Adipocyte (in vitro differentiated cells): ENCODE measurements at regions not wholly inside any gene's neighbourhood (a gene's known extent, or its start where the extent isn't known, plus 50 kb on each side); places are given as distances from the start of the nearest gene placed in this dataset.
"Not testable (repeated sequence)": the region's sequence is repeated elsewhere in the genome, so short reads cannot be mapped to it uniquely, and the experiment has no call there.

ENCODE experiments used
- DNase-seq: peaks from one replicate; pipeline ENCODE4 v3.0.0-alpha.2; 2015; ENCODE audit warnings: low read depth
- H3K27me3 ChIP-seq: replicated peaks from 2 replicates; pipeline ENCODE4 v1.7.0; 2013; ENCODE audit warnings: mild to moderate bottlenecking, low read length, moderate library complexity; ENCODE audit not compliant: control insufficient read depth, insufficient read depth
- H3K36me3 ChIP-seq: 2 replicates; pipeline ENCODE4 v1.7.0; 2013; ENCODE audit warnings: low read length, mild to moderate bottlenecking, moderate library complexity; ENCODE audit not compliant: control insufficient read depth, insufficient read depth, severe bottlenecking
- H3K4me1 ChIP-seq: 2 replicates; pipeline ENCODE4 v1.7.0; 2013; ENCODE audit warnings: mild to moderate bottlenecking, low read length, moderate library complexity; ENCODE audit not compliant: control insufficient read depth, insufficient read depth
- H3K4me3 ChIP-seq: 2 replicates; pipeline ENCODE4 v1.7.0; 2013; ENCODE audit warnings: mild to moderate bottlenecking, low read length, moderate library complexity
- H3K9ac ChIP-seq: 2 replicates; pipeline ENCODE4 v1.7.0; 2013; ENCODE audit warnings: mild to moderate bottlenecking, low read length, moderate library complexity
- H3K9me3 ChIP-seq: 2 replicates; pipeline ENCODE4 v1.7.0; 2013; ENCODE audit warnings: mild to moderate bottlenecking, low read length, moderate library complexity; ENCODE audit not compliant: control insufficient read depth

DNA sequence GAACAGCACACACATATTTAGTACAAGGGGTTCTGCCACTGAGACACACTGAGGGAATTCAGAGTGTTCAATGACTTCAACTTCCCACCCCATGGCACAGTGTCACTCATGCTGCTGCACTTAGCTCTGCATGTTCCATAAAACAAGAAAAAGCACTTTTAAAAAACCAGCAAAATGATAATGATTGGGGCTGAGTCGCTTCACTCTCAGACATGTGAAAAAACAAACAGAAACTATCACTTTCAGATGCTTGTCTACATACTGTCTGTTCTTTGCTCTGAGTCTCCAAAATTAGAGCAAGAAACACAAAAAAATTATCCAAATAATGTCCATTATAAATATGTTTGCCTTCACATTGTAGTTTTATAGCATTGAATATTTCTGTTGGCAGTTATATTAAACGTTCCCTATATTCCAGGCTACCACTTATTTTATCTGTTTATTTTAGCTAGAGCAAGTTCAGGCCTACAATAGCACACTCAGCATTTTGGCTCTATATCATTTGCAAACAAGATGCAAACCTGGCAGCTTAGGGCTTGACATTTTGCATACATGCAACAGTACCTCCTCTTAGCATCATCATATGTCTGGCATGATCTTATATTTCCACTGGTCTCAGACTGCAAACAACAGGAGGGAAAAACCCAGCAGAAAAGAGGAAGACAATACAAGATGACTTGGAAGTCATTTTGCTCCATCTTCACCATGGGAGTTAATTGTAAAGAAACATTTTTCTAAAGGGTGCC is 398.8 kb downstream of the HACE1 start:
- Histone ChIP-seq H3K36me3 (no peaks in the 10 kb centered on the region), H3K4me1 (peaks cover 18% of the 10 kb centered on the region), H3K9me3 (no peaks in the 10 kb centered on the region), H3K27me3 (no peaks in the 10 kb centered on the region), H3K4me3 (no peak overlapping the region), H3K9ac (no peak overlapping the region)
- DNase-seq: no peak

DNA sequence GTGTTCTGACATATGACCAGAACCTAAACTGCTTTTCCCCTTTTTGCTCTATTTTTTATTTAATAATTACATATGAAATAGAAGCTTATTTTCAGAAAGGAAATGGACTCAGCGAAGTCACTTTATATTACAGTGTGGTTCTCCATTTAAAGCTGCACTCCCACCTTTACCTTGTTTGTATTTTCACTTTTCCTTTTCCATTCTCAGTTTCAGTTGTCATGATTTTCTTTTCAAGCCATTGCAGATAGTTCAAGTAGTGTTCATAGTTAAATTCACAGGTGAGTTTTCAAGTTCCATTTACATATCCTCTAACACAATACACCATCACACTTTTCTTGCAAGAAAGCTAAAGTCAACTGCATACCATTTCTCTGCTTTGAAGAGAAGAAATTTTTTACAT is 400.2 kb downstream of the HACE1 start:
- no peaks in the 10 kb centered on the region for H3K27me3 ChIP-seq
- H3K9me3 ChIP-seq: no peaks in the 10 kb centered on the region
- H3K36me3 ChIP-seq: no peaks in the 10 kb centered on the region
- H3K4me1 ChIP-seq: peaks cover 18% of the 10 kb centered on the region
- no peak overlapping the region for H3K4me3 ChIP-seq
- no peak for DNase-seq
- H3K9ac ChIP-seq: no peak overlapping the region

DNA sequence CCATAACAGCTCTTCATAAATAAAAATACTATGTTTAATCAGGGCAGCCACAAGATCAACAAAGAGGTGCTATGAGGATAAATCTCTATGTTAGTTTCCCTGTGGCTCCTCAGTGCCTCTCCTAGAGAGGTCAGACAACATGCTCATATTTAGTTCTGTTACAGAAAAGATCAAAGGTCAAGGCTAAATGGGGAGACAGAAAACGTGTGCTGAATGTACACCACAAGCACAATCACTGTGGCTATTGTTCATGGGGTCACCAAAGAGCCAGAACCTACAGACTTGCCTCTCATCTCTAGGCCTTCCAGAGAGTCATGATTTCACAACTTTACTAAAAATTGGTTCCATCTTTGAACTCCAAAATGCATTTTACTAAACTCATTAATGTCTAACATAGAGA is 409.8 kb downstream of the HACE1 start:
- Histone ChIP-seq H3K27me3 (no peaks in the 10 kb centered on the region), H3K9me3 (no peaks in the 10 kb centered on the region), H3K36me3 (no peaks in the 10 kb centered on the region), H3K4me3 (no peak overlapping the region), H3K4me1 (peaks cover 19% of the 10 kb centered on the region), H3K9ac (no peak overlapping the region)
- no peak for DNase-seq

DNA sequence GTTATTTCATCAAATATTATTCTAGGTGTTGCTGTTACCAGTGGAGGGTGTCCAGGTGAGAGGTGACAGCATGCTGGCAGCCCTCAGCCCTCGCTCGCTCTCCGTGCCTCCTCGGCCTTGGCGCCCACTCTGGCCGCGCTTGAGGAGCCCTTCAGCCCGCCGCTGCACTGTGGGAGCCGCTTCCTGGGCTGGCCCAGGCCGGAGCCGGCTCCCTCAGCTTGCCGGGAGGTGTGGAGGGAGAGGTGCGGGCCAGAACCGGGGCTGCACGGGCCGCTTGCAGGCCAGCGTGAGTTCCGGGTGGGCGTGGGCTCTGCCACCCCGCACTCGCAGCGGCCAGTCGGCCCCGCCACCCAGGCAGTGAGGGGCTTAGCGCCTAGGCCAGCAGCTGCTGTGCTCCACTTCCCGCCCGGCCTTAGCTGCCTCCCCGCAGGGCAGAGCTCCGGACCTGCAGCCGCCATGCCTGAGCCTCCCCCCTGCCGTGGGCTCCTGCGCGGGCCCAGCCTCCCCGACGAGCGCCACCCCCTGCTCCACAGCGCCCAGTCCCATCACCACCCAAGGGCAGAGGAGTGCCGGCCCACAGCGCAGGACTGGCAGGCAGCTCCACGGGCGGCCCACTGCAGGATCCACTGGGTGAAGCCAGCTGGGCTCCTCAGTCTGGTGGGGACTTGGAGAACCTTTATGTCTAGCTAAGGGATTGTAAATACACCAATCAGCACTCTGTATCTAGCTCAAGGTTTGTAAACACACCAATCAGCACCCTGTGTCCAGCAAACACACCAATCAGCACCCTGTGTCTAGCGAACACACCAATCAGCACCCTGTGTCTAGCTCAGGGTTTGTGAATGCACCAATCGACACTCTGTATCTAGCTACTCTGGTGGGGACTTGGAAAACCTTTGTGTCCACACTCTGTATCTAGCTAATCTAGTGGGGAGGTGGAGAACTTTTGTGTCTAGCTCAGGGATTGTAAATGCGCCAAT is 413.3 kb downstream of the HACE1 start:
- not testable (repeated sequence) for H3K9ac ChIP-seq

DNA sequence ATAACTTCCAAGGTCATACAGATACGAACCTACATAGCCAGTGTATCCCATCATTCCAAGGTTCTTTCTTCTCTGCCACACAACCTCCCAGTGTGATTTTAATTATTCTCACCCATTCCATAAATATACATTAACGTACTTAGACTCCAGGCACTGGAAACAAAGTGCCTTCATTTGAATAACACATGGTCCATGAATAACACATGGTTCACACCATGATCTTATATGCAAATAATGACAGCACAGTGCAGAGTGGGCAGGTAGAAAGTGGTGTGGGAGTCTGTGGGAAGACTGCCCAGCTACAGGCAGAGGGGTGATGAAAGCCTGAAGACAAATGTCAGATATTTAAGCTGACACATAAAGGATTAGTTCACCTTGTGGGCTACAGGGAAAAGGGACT is 425.2 kb downstream of the HACE1 start:
- Histone ChIP-seq H3K4me1 (peaks cover 8% of the 10 kb centered on the region), H3K9me3 (no peaks in the 10 kb centered on the region), H3K4me3 (no peak overlapping the region), H3K36me3 (no peaks in the 10 kb centered on the region), H3K27me3 (no peaks in the 10 kb centered on the region), H3K9ac (no peak overlapping the region)
- no peak for DNase-seq

More for the DNA sequence above, 413.3 kb downstream of the HACE1 start:
- not testable (repeated sequence) for H3K27me3 ChIP-seq, H3K4me3 ChIP-seq, DNase-seq, H3K9me3 ChIP-seq, H3K36me3 ChIP-seq
- H3K4me1 ChIP-seq: peaks cover 22% of the 10 kb centered on the region

DNA sequence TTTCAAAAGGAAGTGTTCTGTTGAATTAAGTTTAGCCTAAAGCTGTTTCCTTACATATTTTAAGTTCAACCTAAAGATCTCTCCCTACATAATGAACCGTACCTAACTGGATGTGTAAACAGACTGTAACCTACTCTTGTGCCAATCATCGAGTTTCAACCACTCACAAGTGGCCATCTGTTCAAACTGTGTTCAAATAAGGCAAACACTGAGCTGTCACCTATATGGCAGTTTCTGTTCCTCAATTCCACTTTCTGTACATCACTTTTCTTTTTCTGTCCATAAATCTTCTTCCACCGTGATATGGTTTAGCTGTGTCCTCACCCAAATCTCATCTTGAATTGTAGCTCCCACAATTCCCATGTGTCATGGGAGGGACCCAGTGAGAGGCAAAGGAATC is 428.6 kb downstream of the HACE1 start:
- no peak overlapping the region for H3K9ac ChIP-seq
- no peak for DNase-seq
- no peak overlapping the region for H3K4me3 ChIP-seq
- no peaks in the 10 kb centered on the region for H3K36me3 ChIP-seq
- peaks cover 8% of the 10 kb centered on the region for H3K4me1 ChIP-seq
- H3K27me3 ChIP-seq: no peaks in the 10 kb centered on the region
- peaks cover 9% of the 10 kb centered on the region for H3K9me3 ChIP-seq

DNA sequence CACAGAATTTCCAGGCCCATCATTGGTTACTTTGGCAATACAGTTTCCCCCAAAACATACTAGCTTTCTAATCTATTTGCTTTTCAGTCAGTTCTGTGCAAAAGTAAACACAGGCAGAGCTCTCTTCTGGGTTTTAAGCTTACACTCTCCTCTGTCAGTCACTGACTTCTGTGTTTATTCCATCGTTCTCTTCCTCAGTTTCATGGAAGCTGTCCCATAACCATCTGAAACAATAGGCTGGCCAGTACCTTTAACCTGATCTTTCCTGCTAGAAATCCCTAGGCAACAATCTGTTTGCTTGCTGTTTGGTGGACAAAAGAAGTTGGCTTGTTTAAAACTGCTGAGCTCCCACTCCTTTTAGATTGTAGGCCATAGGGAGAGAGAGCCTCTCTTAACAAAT is 431.5 kb downstream of the HACE1 start:
- Histone ChIP-seq H3K36me3 (no peaks in the 10 kb centered on the region), H3K9ac (no peak overlapping the region), H3K27me3 (no peaks in the 10 kb centered on the region), H3K4me3 (no peak overlapping the region), H3K4me1 (no peaks in the 10 kb centered on the region), H3K9me3 (peaks cover 11% of the 10 kb centered on the region)
- DNase-seq: no peak

DNA sequence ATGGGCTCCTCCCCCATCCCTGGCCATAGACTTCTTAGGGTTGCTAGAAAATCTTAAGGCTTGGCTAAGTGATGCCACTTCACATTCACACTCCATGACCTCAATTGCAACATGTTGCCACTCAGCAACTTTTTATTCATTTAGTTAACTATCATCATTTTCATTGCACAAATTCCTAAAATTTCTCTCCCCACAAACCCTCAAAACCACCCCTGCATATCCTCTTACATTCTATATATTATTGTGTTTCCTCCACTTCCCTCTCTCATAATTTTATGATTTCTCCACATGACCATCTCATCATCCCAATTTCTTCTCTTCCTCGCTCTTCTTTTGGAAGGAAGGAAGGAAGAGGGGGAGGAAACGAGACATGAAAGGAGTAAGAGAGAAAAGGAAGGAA is 436.0 kb downstream of the HACE1 start:
- Histone ChIP-seq H3K9ac (no peak overlapping the region), H3K9me3 (peaks cover 11% of the 10 kb centered on the region), H3K4me1 (no peaks in the 10 kb centered on the region)

DNA sequence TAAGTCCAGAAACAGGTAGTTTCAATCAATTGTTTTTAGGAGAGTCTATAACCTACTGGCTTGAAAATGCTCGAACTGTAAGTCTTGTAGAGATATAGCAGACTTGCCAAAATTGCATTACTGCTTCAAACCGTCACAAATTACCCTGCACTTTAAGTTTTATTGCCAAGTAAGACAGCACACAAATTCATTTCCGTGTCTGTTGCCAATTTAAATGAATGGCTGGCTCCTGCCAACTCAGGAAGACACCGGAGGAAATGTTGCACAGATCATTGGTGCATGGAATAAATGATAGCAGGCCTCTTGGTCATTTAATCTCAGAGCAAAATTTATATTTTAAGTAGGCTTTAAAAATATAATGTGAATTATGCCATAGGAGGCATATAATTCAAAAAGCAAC is 438.1 kb downstream of the HACE1 start:
- Histone ChIP-seq H3K27me3 (no peaks in the 10 kb centered on the region), H3K4me3 (no peak overlapping the region), H3K36me3 (no peaks in the 10 kb centered on the region), H3K4me1 (no peaks in the 10 kb centered on the region), H3K9ac (no peak overlapping the region), H3K9me3 (peaks cover 3% of the 10 kb centered on the region)
- DNase-seq: no peak

More for the DNA sequence above, 436.0 kb downstream of the HACE1 start:
- no peak for DNase-seq
- Histone ChIP-seq H3K4me3 (no peak overlapping the region), H3K27me3 (no peaks in the 10 kb centered on the region), H3K36me3 (no peaks in the 10 kb centered on the region)

DNA sequence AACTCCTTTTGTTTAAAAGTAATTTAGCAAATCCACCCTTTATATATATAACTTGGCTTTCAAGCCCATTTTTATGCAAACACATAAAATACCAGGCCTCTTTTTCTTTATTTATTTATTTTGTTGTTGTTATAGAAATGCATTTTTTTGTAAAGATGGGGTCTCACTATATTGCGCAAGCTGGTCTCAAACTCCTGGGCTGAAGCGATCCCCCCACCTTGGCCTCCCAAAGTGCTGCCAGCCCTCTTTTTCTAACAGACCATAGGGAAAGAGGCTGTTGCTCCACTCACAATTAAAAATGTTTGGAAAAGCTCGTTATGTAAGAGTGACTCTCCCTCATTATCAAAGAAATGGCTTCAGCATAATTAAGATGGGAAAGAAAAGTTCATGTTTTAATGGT is 440.9 kb downstream of the HACE1 start:
- H3K9ac ChIP-seq: no peak overlapping the region
- no peaks in the 10 kb centered on the region for H3K4me1 ChIP-seq
- H3K9me3 ChIP-seq: no peaks in the 10 kb centered on the region
- no peak for DNase-seq
- no peaks in the 10 kb centered on the region for H3K36me3 ChIP-seq
- H3K27me3 ChIP-seq: no peaks in the 10 kb centered on the region
- H3K4me3 ChIP-seq: no peak overlapping the region

DNA sequence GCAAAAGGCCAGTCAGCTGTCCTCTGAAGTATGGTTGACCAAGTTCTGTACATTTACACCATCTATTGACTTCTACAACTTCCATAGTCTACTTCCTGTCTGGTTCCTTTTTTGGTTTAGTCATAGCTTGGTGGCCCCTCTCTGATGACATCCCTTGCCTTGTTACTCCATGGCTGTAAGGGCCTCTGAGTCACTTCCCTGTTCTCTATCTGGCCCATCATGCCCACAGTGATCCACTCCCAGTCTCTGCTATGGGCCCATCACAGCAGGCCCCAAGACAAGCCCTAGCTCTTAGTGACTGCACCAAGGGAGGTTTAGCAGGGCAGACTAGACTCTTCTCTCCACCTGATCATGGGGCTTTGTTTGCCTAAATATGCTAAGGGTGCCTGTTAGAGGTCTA is 441.6 kb downstream of the HACE1 start:
- DNase-seq: no peak
- no peak overlapping the region for H3K9ac ChIP-seq
- no peak overlapping the region for H3K4me3 ChIP-seq
- H3K27me3 ChIP-seq: no peaks in the 10 kb centered on the region
- H3K4me1 ChIP-seq: no peaks in the 10 kb centered on the region
- H3K9me3 ChIP-seq: no peaks in the 10 kb centered on the region
- H3K36me3 ChIP-seq: no peaks in the 10 kb centered on the region
